Kidney glomerular epithelial cell (primary cell): ENCODE measurements at regions not wholly inside any gene's neighbourhood (a gene's known extent, or its start where the extent isn't known, plus 50 kb on each side); places are given as distances from the start of the nearest gene placed in this dataset.

ENCODE experiments used
- DNase-seq: peaks from one replicate; lab custom pipeline; 2025; lab: John Stamatoyannopoulos, UW

DNA sequence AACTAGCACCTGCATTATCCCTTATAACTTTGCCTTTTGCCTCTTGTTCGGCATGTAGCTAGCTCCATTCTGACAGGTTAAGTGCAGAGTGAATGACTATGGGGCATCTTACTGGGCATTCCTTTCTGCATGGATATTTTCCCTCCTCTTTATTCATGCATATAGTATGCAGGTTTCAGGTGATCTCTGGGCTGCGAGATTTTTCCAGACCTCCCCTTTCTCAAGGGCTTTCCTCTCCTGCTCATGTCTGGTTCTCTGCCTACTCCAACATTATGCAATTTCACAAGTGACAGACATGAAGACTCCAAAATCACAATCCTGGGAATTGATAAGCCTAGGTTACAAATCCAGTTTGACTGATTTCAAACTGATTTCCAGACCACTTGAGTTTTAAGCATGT, 503.8 kb downstream of the NXPH1 start:
- no peak for DNase-seq

GRCh38 chr7:8938044-8938805, 504.8 kb downstream of the NXPH1 start:
- no peak for DNase-seq

- no peak for DNase-seq
Observed at GRCh38 chr7:8939446-8939845, 506.0 kb downstream of the NXPH1 start.

DNA sequence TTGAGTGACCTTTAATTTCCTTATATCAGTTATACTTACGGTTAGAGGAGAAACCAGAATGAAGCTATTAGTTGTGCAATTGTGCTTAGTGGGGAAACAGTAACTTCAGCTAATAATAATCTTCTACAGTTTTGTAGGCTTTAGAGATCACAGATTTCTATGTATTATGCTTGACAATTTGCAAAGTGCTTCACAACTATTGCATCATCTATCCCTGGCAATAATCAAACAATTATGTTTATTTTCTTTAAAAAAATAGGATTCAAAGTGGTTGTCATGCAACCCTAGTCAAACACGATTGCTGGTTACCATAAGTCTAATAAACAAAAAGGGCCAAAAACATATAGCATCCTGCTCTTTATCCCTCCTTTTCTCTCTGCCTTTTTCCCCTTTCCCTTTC, 530.3 kb downstream of the NXPH1 start:
- no peak for DNase-seq

DNA sequence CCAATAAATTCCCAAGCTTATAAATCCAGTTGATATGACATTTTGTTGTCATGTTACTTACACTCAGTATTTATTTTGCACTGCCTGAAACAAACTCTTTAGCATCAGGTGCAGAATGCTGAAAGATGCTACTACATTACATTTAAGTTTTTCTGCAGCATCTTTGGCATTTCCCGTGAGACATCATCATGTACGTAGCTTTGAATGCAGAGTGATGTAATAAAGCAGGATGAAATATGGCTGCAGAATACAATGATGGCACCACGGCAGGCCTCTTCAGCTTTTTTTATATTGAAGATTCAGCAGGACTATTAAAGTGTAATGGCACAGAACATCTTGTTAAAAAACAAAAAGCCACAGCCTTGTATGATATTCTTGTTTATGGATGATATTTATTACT, 531.8 kb downstream of the NXPH1 start:
- no peak for DNase-seq

DNA sequence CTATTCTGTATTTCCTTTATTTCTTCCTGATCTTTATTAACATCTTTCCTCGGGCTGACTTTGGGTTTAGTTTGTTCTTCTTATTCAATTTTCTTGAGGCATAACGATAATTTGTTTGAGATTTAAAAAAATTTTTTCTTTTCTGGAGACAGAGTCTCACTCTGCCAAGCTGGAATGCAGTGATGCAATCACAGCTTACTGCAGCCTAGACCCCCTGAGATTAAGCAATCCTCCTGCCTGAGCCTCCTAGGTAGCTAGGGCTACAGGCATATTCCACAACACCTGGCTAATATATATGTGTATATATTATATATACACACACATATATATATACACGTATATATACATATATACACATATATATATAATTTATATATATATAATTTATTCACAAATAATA, 540.2 kb downstream of the NXPH1 start:
- DNase-seq = no peak

DNA sequence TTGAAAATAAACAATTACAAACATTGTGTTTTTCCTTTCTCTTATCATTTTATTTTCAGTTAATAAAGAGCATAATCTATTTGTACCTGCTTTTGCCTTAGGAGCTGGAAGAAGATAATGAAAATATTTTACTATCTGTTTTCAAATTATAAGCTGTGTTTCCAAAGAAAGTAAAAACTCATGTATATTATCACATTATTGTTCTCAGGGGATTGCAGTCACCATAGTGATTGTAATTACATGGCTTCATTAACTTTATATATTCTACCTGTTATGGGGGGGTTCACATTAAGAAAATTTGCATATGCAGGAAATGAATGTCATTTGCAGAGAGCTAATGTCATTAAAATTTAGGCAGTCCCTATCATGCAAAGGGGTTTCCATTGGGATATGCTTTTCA, 542.3 kb downstream of the NXPH1 start:
- DNase-seq = no peak

GRCh38 chr7:8982338-8982992, 549.1 kb downstream of the NXPH1 start:
- no peak for DNase-seq

DNA sequence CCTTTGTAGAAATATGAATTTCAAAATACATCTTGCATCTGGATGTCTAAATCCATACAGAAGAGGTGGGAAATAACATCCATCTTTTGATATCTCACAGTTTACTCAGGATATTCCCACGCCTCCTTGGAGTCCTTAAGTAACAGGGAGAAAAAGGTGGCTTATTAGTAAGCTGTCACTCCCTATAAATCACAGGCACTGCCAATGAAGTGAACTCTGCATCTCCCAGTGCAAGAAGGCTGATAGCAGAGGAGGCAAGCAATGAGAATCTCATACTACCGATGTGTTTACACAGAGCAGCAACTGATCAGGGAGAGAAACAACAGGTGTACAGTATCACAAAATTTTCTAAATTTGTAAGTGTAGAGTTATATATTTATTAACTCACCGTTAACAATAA, 551.8 kb downstream of the NXPH1 start:
- DNase-seq = no peak

GRCh38 chr7:8988267-8988666, 554.9 kb downstream of the NXPH1 start:
- DNase-seq = no peak

GRCh38 chr7:8991159-8991558, 557.8 kb downstream of the NXPH1 start:
- DNase-seq = no peak

DNA sequence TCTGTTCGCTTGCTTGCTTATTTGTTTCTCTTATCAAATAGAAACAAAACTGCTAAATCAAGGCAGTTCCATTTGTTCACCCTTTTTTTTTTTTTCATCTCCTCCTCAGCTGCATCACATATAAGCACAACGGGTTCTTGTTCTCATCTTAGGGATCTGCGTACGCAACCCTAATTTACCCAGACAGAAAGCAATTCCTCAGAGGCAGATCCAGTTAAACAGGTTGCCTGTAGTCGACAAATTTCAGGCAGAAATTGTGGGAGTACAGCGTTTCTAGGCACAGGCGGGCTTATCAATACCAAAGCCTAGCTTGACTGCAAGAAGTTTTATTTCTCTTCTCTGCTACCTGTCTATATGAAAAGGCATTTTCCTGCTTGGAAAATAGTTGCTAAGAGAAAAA, 565.4 kb downstream of the NXPH1 start:
- no peak for DNase-seq

GRCh38 chr7:9013940-9014339, 580.5 kb downstream of the NXPH1 start:
- no peak for DNase-seq

DNA sequence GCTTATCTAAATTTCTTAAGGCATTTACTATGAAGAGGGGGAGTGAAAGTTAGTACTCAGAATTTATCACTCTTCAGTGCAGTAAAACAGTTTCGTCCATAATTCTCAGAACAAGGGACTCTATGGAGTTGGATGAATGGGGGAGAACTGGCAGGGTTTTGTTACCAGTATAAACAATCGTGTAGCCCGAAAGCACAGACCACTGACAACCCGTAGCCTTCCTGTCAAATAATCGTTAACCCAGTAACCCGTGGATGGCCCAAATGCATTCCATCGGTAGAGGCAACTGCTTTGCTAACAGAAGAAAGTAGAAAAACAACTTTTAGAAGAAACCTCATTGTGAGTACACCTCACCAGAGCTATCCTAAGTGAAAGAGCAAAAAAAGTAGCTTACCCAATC, 583.9 kb downstream of the NXPH1 start:
- DNase-seq = no peak

GRCh38 chr7:9022456-9022855, 589.0 kb downstream of the NXPH1 start:
- no peak for DNase-seq

GRCh38 chr7:9023675-9024294, 590.4 kb downstream of the NXPH1 start:
- no peak for DNase-seq

DNA sequence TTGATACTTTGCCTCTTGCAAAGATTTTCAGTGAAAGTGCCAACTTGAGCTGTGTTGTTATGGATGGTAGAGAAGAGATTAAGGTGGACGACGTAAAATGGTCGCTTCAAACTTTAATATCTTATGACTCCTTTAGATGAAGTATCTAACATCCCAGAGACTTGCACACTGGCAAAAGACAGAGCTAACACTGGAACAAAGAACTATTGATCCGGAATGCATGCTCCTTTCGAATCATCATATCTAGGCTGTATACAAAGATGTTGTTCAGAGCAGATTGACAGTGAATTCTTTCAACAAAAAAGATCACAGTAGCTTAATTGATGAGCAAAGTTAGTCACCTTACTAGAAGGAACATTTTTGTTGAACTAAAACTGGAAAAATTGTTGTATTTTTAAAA, 592.7 kb downstream of the NXPH1 start:
- DNase-seq = no peak

- no peak for DNase-seq
Observed at GRCh38 chr7:9028012-9028411, 594.6 kb downstream of the NXPH1 start.

DNA sequence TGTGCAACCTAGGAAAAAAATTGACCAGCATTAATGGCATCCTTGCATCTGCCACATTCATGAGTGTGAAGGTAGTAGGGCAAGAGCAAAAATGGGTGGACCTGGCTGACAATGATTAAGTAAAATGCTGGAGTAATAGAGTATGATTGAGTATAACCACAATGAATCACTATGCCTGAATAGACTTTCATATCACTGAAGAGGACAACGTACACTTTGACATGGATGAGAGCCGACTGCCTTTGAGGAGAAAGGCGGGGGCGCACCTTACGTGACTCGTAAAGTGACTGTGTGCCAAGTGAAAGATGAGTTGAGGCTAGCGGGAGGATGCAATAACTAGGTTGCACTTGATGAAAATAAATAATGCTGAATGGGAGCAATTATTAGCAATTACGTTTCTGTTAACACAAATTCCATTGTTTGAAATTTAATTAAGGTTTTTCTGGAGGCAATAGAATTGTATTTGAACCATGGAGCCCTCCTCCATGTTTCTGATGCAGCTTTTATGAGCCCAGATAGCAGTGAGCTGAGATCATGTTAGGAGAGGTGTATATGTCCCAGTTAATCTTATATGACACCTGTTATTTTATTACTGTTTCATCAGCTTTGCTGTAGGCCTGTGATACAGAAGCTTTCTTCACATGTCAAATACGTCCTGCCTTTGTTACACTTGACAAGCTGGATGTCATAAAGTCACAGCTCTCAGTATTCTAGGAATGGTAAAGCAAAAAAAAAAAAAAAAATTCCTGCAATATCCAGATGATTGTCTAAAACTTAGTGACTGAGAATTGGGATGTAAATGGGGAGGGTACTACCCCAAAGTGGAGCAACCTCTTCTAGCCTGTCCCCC, 596.5 kb downstream of the NXPH1 start:
- no peak for DNase-seq

- DNase-seq = no peak
Observed at GRCh38 chr7:9030976-9031375, 597.6 kb downstream of the NXPH1 start.

- no peak for DNase-seq
Observed at GRCh38 chr7:9031386-9031785, 598.0 kb downstream of the NXPH1 start.

- no peak for DNase-seq
Observed at GRCh38 chr7:9036080-9036479, 602.7 kb downstream of the NXPH1 start.
